ENCODE measurements at regions not wholly inside any gene's neighbourhood (a gene's known extent, or its start where the extent isn't known, plus 50 kb on each side); places are given as distances from the start of the nearest gene placed in this dataset.

GRCh38 chr12:111063295-111064026 is 143.1 kb upstream of the MYL2 start:
- whole genome bisulfite sequencing, 2 donors, result 78 to 87% methylated on average over 14 to 22 of the region's 22 CpGs
- Histone ChIP-seq H3K9me3 (no peaks in the 10 kb centered on the region), H3K27me3 (no peaks in the 10 kb centered on the region), H3K4me3 (no peak overlapping the region), H3K36me3 (no peaks in the 10 kb centered on the region), H3K27ac (no peak overlapping the region), H3K4me1 (no peaks in the 10 kb centered on the region)
- no peak for TF ChIP-seq POLR2AphosphoS5 (IDR thresholded peaks at IDR 0.05)
- TF ChIP-seq EP300 (IDR thresholded peaks at IDR 0.05), result no peak
- TF ChIP-seq CTCF (IDR thresholded peaks at IDR 0.05), result no peak
- no peak for TF ChIP-seq POLR2A (IDR thresholded peaks at IDR 0.05)
- DNase-seq (peak in 1 of 2 donors; percentile 57), ATAC-seq (ENCODE audit: low FRiP score in 2 of 2) (no peak)

- no peak for ATAC-seq (ENCODE audit: low FRiP score in 2 of 2)
- Histone ChIP-seq H3K36me3 (no peaks in the 10 kb centered on the region), H3K27me3 (no peaks in the 10 kb centered on the region), H3K27ac (no peak overlapping the region), H3K4me1 (no peaks in the 10 kb centered on the region), H3K9me3 (no peaks in the 10 kb centered on the region), H3K4me3 (no peak overlapping the region)
- 82 to 87% methylated on average over 7 of the region's 7 CpGs for WGBS, 2 donors
- no peak for DNase-seq
- TF ChIP-seq EP300 (IDR thresholded peaks at IDR 0.05) (no peak), POLR2AphosphoS5 (IDR thresholded peaks at IDR 0.05) (no peak), CTCF (IDR thresholded peaks at IDR 0.05) (no peak), POLR2A (IDR thresholded peaks at IDR 0.05) (no peak)
Measured at GRCh38 chr12:111057701-111058425, 137.5 kb upstream of the MYL2 start.

GRCh38 chr12:111056618-111057521 is 136.5 kb upstream of the MYL2 start:
- DNase-seq (peak in 1 of 2 donors; percentile 30), ATAC-seq (ENCODE audit: low FRiP score in 2 of 2) (peak in 1 of 2 donors; percentile 71)
- peak overlapping the region in 2 of 4 donors; percentile 4 to 40 for H3K27ac ChIP-seq
- no peaks in the 10 kb centered on the region for H3K9me3 ChIP-seq
- H3K4me3 ChIP-seq, result no peak overlapping the region
- H3K27me3 ChIP-seq, result no peaks in the 10 kb centered on the region
- no peaks in the 10 kb centered on the region for H3K36me3 ChIP-seq
- TF ChIP-seq POLR2AphosphoS5 (IDR thresholded peaks at IDR 0.05), result no peak
- TF ChIP-seq POLR2A (IDR thresholded peaks at IDR 0.05), result no peak
- no peak for TF ChIP-seq EP300 (IDR thresholded peaks at IDR 0.05)
- TF ChIP-seq CTCF (IDR thresholded peaks at IDR 0.05), result no peak
- 55 to 62% methylated on average over 8 of the region's 8 CpGs for WGBS, 2 donors
- no peaks in the 10 kb centered on the region for H3K4me1 ChIP-seq

GRCh38 chr12:111055181-111055880 is 135.0 kb upstream of the MYL2 start:
- Histone ChIP-seq H3K36me3 (no peaks in the 10 kb centered on the region), H3K27me3 (no peaks in the 10 kb centered on the region), H3K4me3 (no peak overlapping the region), H3K4me1 (no peaks in the 10 kb centered on the region), H3K27ac (no peak overlapping the region), H3K9me3 (no peaks in the 10 kb centered on the region)
- 86 to 89% methylated on average over 1 to 17 of the region's 17 CpGs for WGBS, 2 donors
- DNase-seq (no peak), ATAC-seq (ENCODE audit: low FRiP score in 2 of 2) (no peak)
- TF ChIP-seq POLR2A (IDR thresholded peaks at IDR 0.05) (no peak), CTCF (IDR thresholded peaks at IDR 0.05) (no peak), POLR2AphosphoS5 (IDR thresholded peaks at IDR 0.05) (no peak), EP300 (IDR thresholded peaks at IDR 0.05) (no peak)
